ENCODE measurements at regions not wholly inside any gene's neighbourhood (a gene's known extent, or its start where the extent isn't known, plus 50 kb on each side); places are given as distances from the start of the nearest gene placed in this dataset.

DNA sequence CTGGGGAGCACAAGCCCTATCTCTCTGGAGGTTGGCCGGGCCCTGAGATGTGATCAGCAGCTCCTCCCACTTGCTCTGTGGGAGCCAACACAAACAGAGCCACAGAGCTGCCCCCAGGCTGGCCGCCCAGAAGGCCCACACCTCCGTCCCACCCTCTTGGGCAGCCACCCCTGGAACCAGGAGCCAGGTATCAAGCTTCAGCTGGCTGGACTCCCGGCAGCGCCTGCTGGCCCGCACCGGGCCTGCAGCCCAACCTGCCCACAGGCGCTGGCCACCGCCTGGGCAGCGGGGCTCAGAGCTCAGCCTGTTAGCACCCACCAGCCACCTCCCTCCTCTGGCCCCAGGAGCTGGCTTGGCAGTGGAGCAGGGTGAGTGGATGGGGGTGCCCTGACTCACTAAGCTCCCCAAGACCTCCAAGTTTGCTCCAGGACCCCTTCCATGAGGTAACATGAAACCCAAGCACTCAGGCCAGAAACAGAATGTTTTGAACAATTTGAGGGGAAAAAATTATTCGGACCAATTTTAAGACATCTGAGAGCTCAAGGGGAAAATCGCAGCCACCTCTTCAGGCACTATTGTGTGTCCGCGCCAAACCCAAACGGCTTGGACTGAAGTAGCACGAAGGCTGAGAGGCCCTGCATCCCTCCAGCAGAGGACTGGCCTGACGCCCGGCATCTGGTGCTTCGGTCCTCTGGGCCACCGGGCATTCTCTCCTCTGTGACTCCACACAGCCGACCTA is 450.8 kb downstream of the SOX6 start:
- peaks cover 0 to 6% of the 10 kb centered on the region in 2 donors for H3K4me1 ChIP-seq (ENCODE audit: control insufficient read depth in 2 of 2, insufficient read depth in 1 of 2, low read depth in 1 of 2, low read length in 2 of 2)
- peak overlapping the region; percentile 54 for H3K18ac ChIP-seq (ENCODE audit: low read length)
- DNase-seq (ENCODE audit: low spot score): no peak
- peak overlapping the region; percentile 53 for H2BK15ac ChIP-seq (ENCODE audit: low read length)
- peak overlapping the region; percentile 21 for H4K8ac ChIP-seq (ENCODE audit: low read depth, low read length)
- H3K79me1 ChIP-seq (ENCODE audit: low read depth, low read length): peaks cover 3% of the 10 kb centered on the region
- no peak overlapping the region for H2BK5ac ChIP-seq (ENCODE audit: low read length)
- H3K23ac ChIP-seq (ENCODE audit: low read depth, low read length, poor library complexity): no peak overlapping the region
- peaks cover 0 to 5% of the 10 kb centered on the region in 2 donors for H3K9me3 ChIP-seq (replicated peaks in 1 of 2; ENCODE audit: control insufficient read depth in 2 of 2, insufficient read depth in 1 of 2, low read depth in 1 of 2, low read length in 2 of 2)
- no peak overlapping the region for H3K27ac ChIP-seq (replicated peaks; ENCODE audit: low read length)
- no peak overlapping the region for H2BK120ac ChIP-seq (ENCODE audit: low read depth, low read length)
- H3K4ac ChIP-seq (ENCODE audit: low read length): no peak overlapping the region
- H3K4me3 ChIP-seq (ENCODE audit: low read length in 2 of 2): no peak overlapping the region
- H3K27me3 ChIP-seq (ENCODE audit: control insufficient read depth in 3 of 3, insufficient read depth in 3 of 3, low read depth in 1 of 3, low read length in 3 of 3): peaks cover 0 to 14% (median 1%) of the 10 kb centered on the region in 3 experiments
- no peak overlapping the region for H3K9ac ChIP-seq (ENCODE audit: low read depth, low read length, poor library complexity)
- no CpG with 5 or more reads among the region's 21 CpGs for WGBS, 2 donors (ENCODE audit: extremely low coverage in 2 of 2, insufficient read length in 2 of 2, insufficient replicate concordance in 1 of 2)
- no peaks in the 10 kb centered on the region for H3K36me3 ChIP-seq (replicated peaks in 1 of 2; ENCODE audit: control insufficient read depth in 2 of 2, insufficient read depth in 2 of 2, low read length in 2 of 2)
- no peak overlapping the region for H3K14ac ChIP-seq (ENCODE audit: low read length)
- peak overlapping the region; percentile 63 for H2BK12ac ChIP-seq (ENCODE audit: low read length)
- H3K4me2 ChIP-seq (ENCODE audit: insufficient read depth, low read length, poor library complexity, severe bottlenecking): no peak overlapping the region
- no peak overlapping the region for H2AFZ ChIP-seq (ENCODE audit: low read length)
- peak overlapping the region; percentile 22 for H2AK5ac ChIP-seq (ENCODE audit: low read depth, low read length)
- H4K91ac ChIP-seq (ENCODE audit: low read depth, low read length, poor library complexity): no peak overlapping the region

DNA sequence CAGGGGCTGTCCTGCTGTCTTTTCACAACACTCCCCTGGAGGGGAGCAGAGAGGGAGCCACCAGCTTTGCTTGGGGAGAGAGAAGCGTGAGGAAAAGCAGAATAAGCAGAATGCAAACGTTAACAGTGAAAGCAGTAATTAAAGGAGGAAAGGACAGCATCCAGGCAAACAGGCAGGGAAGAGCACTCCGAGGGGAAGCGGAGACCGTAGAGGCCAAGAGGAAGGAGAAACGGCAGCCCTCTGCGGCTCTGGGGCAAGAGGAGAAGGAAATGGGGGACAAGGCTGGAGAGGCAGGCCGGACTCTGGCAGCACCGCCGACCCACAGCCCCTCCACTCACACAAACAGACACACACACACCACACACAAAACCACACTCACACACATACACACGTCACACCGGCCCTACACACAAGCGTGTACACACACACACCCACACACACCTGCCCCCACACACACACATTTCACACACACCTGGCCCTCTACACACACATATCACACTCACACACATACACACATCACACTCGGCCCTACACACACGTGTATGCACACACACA is 449.8 kb downstream of the SOX6 start:
- Histone ChIP-seq H2BK12ac (ENCODE audit: low read length) (peak overlapping the region; percentile 91), H3K36me3 (replicated peaks in 1 of 2; ENCODE audit: control insufficient read depth in 2 of 2, insufficient read depth in 2 of 2, low read length in 2 of 2) (no peaks in the 10 kb centered on the region)
- WGBS, 2 donors (ENCODE audit: extremely low coverage in 2 of 2, insufficient read length in 2 of 2, insufficient replicate concordance in 1 of 2): 100% methylated on average over 5 of the region's 15 CpGs; no CpG with 5 or more reads in 1 of the 2 donors

DNA sequence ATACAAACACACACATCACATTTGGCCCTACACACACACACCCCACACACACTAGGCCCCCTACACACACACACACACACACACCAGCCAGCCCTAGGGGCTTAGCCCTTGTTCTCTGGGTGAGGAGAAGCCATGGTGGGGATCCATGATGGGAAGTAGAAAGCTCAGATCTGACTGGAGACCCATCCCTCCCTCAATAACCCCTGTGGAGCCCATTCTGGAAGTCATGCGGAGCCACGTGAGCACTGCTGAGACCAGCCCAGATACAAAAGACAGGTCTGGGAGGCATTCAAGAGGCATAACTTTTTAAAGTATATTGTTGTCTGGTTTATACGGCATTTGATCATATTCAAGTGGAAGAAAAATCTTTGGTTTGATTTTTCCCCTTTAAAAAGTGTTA is 448.5 kb downstream of the SOX6 start:
- Histone ChIP-seq H3K4me1 (ENCODE audit: control insufficient read depth in 2 of 2, insufficient read depth in 1 of 2, low read depth in 1 of 2, low read length in 2 of 2) (peaks cover 0 to 4% of the 10 kb centered on the region in 2 donors), H2BK15ac (ENCODE audit: low read length) (no peak overlapping the region), H3K23ac (ENCODE audit: low read depth, low read length, poor library complexity) (no peak overlapping the region), H3K27ac (replicated peaks; ENCODE audit: low read length) (no peak overlapping the region), H3K4ac (ENCODE audit: low read length) (no peak overlapping the region), H3K36me3 (replicated peaks in 1 of 2; ENCODE audit: control insufficient read depth in 2 of 2, insufficient read depth in 2 of 2, low read length in 2 of 2) (no peaks in the 10 kb centered on the region), H4K91ac (ENCODE audit: low read depth, low read length, poor library complexity) (peak overlapping the region; percentile 77), H2BK120ac (ENCODE audit: low read depth, low read length) (no peak overlapping the region), H3K79me1 (ENCODE audit: low read depth, low read length) (peaks cover 3% of the 10 kb centered on the region), H3K18ac (ENCODE audit: low read length) (peak overlapping the region; percentile 20), H3K27me3 (ENCODE audit: control insufficient read depth in 3 of 3, insufficient read depth in 3 of 3, low read depth in 1 of 3, low read length in 3 of 3) (peaks cover 0 to 14% (median 1%) of the 10 kb centered on the region in 3 experiments), H3K9ac (ENCODE audit: low read depth, low read length, poor library complexity) (no peak overlapping the region), H2AK5ac (ENCODE audit: low read depth, low read length) (no peak overlapping the region), H2AFZ (ENCODE audit: low read length) (no peak overlapping the region), H2BK12ac (ENCODE audit: low read length) (peak overlapping the region; percentile 87), H3K4me3 (ENCODE audit: low read length in 2 of 2) (no peak overlapping the region), H3K14ac (ENCODE audit: low read length) (no peak overlapping the region), H2BK5ac (ENCODE audit: low read length) (no peak overlapping the region), H4K8ac (ENCODE audit: low read depth, low read length) (no peak overlapping the region), H3K9me3 (replicated peaks in 1 of 2; ENCODE audit: control insufficient read depth in 2 of 2, insufficient read depth in 1 of 2, low read depth in 1 of 2, low read length in 2 of 2) (peaks cover 0 to 5% of the 10 kb centered on the region in 2 donors), H3K4me2 (ENCODE audit: insufficient read depth, low read length, poor library complexity, severe bottlenecking) (no peak overlapping the region)
- WGBS, 2 donors (ENCODE audit: extremely low coverage in 2 of 2, insufficient read length in 2 of 2, insufficient replicate concordance in 1 of 2): no CpG with 5 or more reads among the region's 3 CpGs
- no peak for DNase-seq (ENCODE audit: low spot score)

More for the DNA sequence above, 449.8 kb downstream of the SOX6 start:
- Histone ChIP-seq H3K4me1 (ENCODE audit: control insufficient read depth in 2 of 2, insufficient read depth in 1 of 2, low read depth in 1 of 2, low read length in 2 of 2) (peaks cover 0 to 3% of the 10 kb centered on the region in 2 donors), H3K9ac (ENCODE audit: low read depth, low read length, poor library complexity) (no peak overlapping the region), H3K4me2 (ENCODE audit: insufficient read depth, low read length, poor library complexity, severe bottlenecking) (no peak overlapping the region), H3K27ac (replicated peaks; ENCODE audit: low read length) (no peak overlapping the region), H2BK15ac (ENCODE audit: low read length) (peak overlapping the region; percentile 50), H4K91ac (ENCODE audit: low read depth, low read length, poor library complexity) (peak overlapping the region; percentile 77), H3K27me3 (ENCODE audit: control insufficient read depth in 3 of 3, insufficient read depth in 3 of 3, low read depth in 1 of 3, low read length in 3 of 3) (peaks cover 0 to 14% (median 1%) of the 10 kb centered on the region in 3 experiments), H3K18ac (ENCODE audit: low read length) (peak overlapping the region; percentile 53), H3K4me3 (ENCODE audit: low read length in 2 of 2) (peak overlapping the region in 1 of 2 donors; percentile 66), H2AFZ (ENCODE audit: low read length) (no peak overlapping the region), H4K8ac (ENCODE audit: low read depth, low read length) (peak overlapping the region; percentile 87), H3K79me1 (ENCODE audit: low read depth, low read length) (peaks cover 3% of the 10 kb centered on the region), H2AK5ac (ENCODE audit: low read depth, low read length) (peak overlapping the region; percentile 73), H3K4ac (ENCODE audit: low read length) (no peak overlapping the region), H3K9me3 (replicated peaks in 1 of 2; ENCODE audit: control insufficient read depth in 2 of 2, insufficient read depth in 1 of 2, low read depth in 1 of 2, low read length in 2 of 2) (peaks cover 0 to 5% of the 10 kb centered on the region in 2 donors), H2BK5ac (ENCODE audit: low read length) (no peak overlapping the region), H3K23ac (ENCODE audit: low read depth, low read length, poor library complexity) (peak overlapping the region; percentile 56), H3K14ac (ENCODE audit: low read length) (peak overlapping the region; percentile 79), H2BK120ac (ENCODE audit: low read depth, low read length) (peak overlapping the region; percentile 37)
- DNase-seq (ENCODE audit: low spot score): no peak

DNA sequence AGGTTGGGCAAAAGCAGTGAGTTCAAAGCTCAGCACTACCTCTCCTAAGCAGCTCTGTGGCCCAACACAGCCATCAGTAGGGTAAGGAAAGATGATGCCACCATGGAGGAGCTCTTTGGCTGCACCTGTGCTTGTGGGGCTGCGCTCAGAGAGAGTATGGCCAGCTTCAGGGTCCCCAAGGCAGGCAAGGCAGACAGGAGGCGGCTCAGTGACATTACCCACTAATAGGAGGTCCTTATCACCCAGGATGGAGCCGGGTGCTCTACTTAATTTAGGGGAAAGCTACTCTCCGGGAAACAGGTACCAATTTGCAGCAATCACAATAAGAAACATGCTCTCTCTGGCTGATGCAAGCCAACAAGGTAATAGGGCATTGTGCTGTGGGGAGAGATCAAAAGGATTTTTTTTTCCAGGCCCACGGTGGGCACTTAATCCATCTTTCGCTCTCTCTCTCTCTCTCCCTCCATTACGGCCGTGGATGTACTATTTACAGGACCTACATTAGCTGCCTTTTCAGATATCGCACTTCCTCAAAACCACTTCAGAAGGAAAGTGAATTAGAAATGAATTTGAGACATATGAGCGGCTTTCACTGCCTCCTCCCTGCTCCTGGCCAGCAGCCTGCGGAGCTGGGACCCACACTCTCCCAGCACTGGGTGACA is 446.3 kb downstream of the SOX6 start:
- H3K79me1 ChIP-seq (ENCODE audit: low read depth, low read length): peaks cover 3% of the 10 kb centered on the region
- H2BK15ac ChIP-seq (ENCODE audit: low read length): peak overlapping the region; percentile 22
- no peak for DNase-seq (ENCODE audit: low spot score)
- H3K4me1 ChIP-seq (ENCODE audit: control insufficient read depth in 2 of 2, insufficient read depth in 1 of 2, low read depth in 1 of 2, low read length in 2 of 2): peaks cover 0 to 4% of the 10 kb centered on the region in 2 donors
- WGBS, 2 donors (ENCODE audit: extremely low coverage in 2 of 2, insufficient read length in 2 of 2, insufficient replicate concordance in 1 of 2): no CpG with 5 or more reads among the region's 11 CpGs
- H2AK5ac ChIP-seq (ENCODE audit: low read depth, low read length): no peak overlapping the region
- H3K9ac ChIP-seq (ENCODE audit: low read depth, low read length, poor library complexity): no peak overlapping the region
- no peak overlapping the region for H2BK120ac ChIP-seq (ENCODE audit: low read depth, low read length)
- H3K4ac ChIP-seq (ENCODE audit: low read length): no peak overlapping the region
- H3K14ac ChIP-seq (ENCODE audit: low read length): no peak overlapping the region
- no peak overlapping the region for H2AFZ ChIP-seq (ENCODE audit: low read length)
- no peaks in the 10 kb centered on the region for H3K36me3 ChIP-seq (replicated peaks in 1 of 2; ENCODE audit: control insufficient read depth in 2 of 2, insufficient read depth in 2 of 2, low read length in 2 of 2)
- H3K4me2 ChIP-seq (ENCODE audit: insufficient read depth, low read length, poor library complexity, severe bottlenecking): no peak overlapping the region
- no peak overlapping the region for H4K91ac ChIP-seq (ENCODE audit: low read depth, low read length, poor library complexity)
- H3K27me3 ChIP-seq (ENCODE audit: control insufficient read depth in 3 of 3, insufficient read depth in 3 of 3, low read depth in 1 of 3, low read length in 3 of 3): peaks cover 0 to 14% (median 1%) of the 10 kb centered on the region in 3 experiments
- no peak overlapping the region for H3K27ac ChIP-seq (replicated peaks; ENCODE audit: low read length)
- H3K9me3 ChIP-seq (replicated peaks in 1 of 2; ENCODE audit: control insufficient read depth in 2 of 2, insufficient read depth in 1 of 2, low read depth in 1 of 2, low read length in 2 of 2): peaks cover 0 to 5% of the 10 kb centered on the region in 2 donors
- H3K18ac ChIP-seq (ENCODE audit: low read length): peak overlapping the region; percentile 83
- H3K23ac ChIP-seq (ENCODE audit: low read depth, low read length, poor library complexity): no peak overlapping the region
- no peak overlapping the region for H4K8ac ChIP-seq (ENCODE audit: low read depth, low read length)
- H2BK12ac ChIP-seq (ENCODE audit: low read length): no peak overlapping the region
- no peak overlapping the region for H3K4me3 ChIP-seq (ENCODE audit: low read length in 2 of 2)
- no peak overlapping the region for H2BK5ac ChIP-seq (ENCODE audit: low read length)

Measured in neuronal stem cell (in vitro differentiated cells).